HL-60 (cell line): ENCODE measurements at regions not wholly inside any gene's neighbourhood (a gene's known extent, or its start where the extent isn't known, plus 50 kb on each side); places are given as distances from the start of the nearest gene placed in this dataset.

Experiments used
- CTCF ChIP-seq: IDR thresholded peaks from one replicate; pipeline ENCODE4 v1.5.1; 2011; ENCODE audit warnings: low read length, control low read depth, inconsistent platforms; ENCODE audit not compliant: insufficient read depth
- GABPA ChIP-seq: IDR thresholded peaks from 2 replicates; pipeline ENCODE4 v1.6.1; 2012; ENCODE audit warnings: low read depth
- POLR2AphosphoS5 ChIP-seq: IDR thresholded peaks from 2 replicates; pipeline ENCODE4 v1.6.1; 2012; ENCODE audit warnings: low read depth
- REST ChIP-seq: IDR thresholded peaks from 2 replicates; pipeline ENCODE4 v1.6.1; 2012; ENCODE audit warnings: low read depth; ENCODE audit not compliant: insufficient replicate concordance

GRCh38 chr13:32925506-32925905, 90.7 kb upstream of the KL start:
- no peak for TF ChIP-seq CTCF
- no peak for TF ChIP-seq POLR2AphosphoS5
- no peak for TF ChIP-seq GABPA
- TF ChIP-seq REST: no peak
